ENCODE measurements at regions not wholly inside any gene's neighbourhood (a gene's known extent, or its start where the extent isn't known, plus 50 kb on each side); places are given as distances from the start of the nearest gene placed in this dataset.

DNA sequence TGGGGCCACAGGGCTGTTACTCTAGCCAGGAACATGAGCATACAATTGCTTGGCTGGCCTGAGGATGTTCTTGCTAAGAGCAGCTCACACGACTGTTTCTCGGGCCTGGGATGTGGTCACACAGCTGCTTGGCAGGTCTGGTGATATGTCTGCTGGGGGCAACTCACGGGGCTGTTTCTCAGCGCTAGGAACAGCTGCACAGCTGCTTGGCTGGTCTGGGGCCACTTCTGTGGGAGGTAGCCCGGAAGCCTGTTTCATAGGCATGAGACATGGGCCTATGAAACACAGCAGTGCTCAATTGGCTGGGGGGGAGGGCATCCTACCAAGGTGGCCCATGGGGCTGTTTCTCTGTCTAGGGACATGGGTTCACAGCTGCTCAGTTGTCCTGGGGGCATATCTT lies 73.4 kb upstream of the DDHD1 start:
- Histone ChIP-seq H3K9me2 (ENCODE audit: insufficient read depth) (no peaks in the 10 kb centered on the region), H3K36me3 (ENCODE audit: low read depth) (no peaks in the 10 kb centered on the region), H3K79me2 (ENCODE audit: low read depth) (no peaks in the 10 kb centered on the region), H3K27me3 (ENCODE audit: insufficient read depth, low read depth) (no peaks in the 10 kb centered on the region), H3K9me3 (ENCODE audit: insufficient read depth, low read depth) (no peaks in the 10 kb centered on the region), H3K4me1 (replicated peaks; ENCODE audit: insufficient read depth) (no peaks in the 10 kb centered on the region), H4K20me1 (ENCODE audit: insufficient read depth) (no peaks in the 10 kb centered on the region), H3F3A (ENCODE audit: insufficient read depth, low read depth) (no peaks in the 10 kb centered on the region), H2AFZ (no peak overlapping the region), H3K4me3 (no peak overlapping the region), H3K27ac (no peak overlapping the region), H3K4me2 (no peak overlapping the region)
- TF ChIP-seq, protein P1, sequence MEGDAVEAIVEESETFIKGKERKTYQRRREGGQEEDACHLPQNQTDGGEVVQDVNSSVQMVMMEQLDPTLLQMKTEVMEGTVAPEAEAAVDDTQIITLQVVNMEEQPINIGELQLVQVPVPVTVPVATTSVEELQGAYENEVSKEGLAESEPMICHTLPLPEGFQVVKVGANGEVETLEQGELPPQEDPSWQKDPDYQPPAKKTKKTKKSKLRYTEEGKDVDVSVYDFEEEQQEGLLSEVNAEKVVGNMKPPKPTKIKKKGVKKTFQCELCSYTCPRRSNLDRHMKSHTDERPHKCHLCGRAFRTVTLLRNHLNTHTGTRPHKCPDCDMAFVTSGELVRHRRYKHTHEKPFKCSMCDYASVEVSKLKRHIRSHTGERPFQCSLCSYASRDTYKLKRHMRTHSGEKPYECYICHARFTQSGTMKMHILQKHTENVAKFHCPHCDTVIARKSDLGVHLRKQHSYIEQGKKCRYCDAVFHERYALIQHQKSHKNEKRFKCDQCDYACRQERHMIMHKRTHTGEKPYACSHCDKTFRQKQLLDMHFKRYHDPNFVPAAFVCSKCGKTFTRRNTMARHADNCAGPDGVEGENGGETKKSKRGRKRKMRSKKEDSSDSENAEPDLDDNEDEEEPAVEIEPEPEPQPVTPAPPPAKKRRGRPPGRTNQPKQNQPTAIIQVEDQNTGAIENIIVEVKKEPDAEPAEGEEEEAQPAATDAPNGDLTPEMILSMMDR (conservative IDR thresholded peaks at IDR 0.05): no peak
- TF ChIP-seq EZH2 (IDR thresholded peaks at IDR 0.05; ENCODE audit: low read depth): no peak
- CTCF ChIA-PET: no interaction called here
- POLR2A ChIA-PET (ENCODE audit: unreplicated experiment): no interaction called here
- intact Hi-C loops (cut with micrococcal nuclease; ENCODE audit: unreplicated experiment): no loop called here
- DNase-seq: no peak
- no TSS peak for BruUV-seq (replicated peaks)

DNA sequence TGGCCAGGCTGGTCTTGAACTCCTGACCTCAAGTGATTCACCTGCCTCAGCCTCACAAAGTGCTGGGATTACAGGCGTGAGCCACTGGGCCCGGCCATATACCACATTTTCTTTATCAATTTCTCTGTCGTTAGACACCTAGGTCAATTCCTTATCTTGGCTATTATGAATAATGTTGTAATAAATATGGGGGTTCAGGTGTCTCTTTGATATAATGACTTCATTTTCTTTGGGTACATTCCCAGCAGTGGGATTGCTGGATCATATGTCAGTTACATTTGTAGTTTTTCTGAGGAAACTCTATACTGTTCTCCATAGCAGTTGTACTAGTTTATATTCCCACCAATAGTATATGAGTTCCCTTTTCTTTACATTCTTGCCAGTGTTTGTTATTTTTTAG lies 67.8 kb upstream of the DDHD1 start:
- TF ChIP-seq, protein P1 (conservative IDR thresholded peaks at IDR 0.05): no peak
- no peak for TF ChIP-seq EZH2 (IDR thresholded peaks at IDR 0.05; ENCODE audit: low read depth)
- no TSS peak for BruUV-seq (replicated peaks)
- DNase-seq: no peak

GRCh38 chr14:53218161-53218560 lies 65.0 kb upstream of the DDHD1 start:
- Histone ChIP-seq H3K79me2 (ENCODE audit: low read depth) (no peaks in the 10 kb centered on the region), H2AFZ (peak overlapping the region; percentile 83), H3K4me3 (peak overlapping the region; percentile 54), H3F3A (ENCODE audit: insufficient read depth, low read depth) (no peaks in the 10 kb centered on the region), H3K4me1 (replicated peaks; ENCODE audit: insufficient read depth) (no peaks in the 10 kb centered on the region), H3K27me3 (ENCODE audit: insufficient read depth, low read depth) (no peaks in the 10 kb centered on the region), H3K4me2 (peak overlapping the region; percentile 90), H3K27ac (no peak overlapping the region), H3K9me3 (ENCODE audit: insufficient read depth, low read depth) (no peaks in the 10 kb centered on the region), H4K20me1 (ENCODE audit: insufficient read depth) (no peaks in the 10 kb centered on the region), H3K9me2 (ENCODE audit: insufficient read depth) (no peaks in the 10 kb centered on the region), H3K36me3 (ENCODE audit: low read depth) (no peaks in the 10 kb centered on the region)
- ChIA-PET CTCF (interaction anchor here (0.6 to 0.9 kb wide), 5 partner anchors 78 to 1574 kb away, joined by 3 to 6 read pairs (median 3); no protein-coding TSS in a partner anchor), POLR2A (ENCODE audit: unreplicated experiment) (interaction anchor here (0.6 kb wide), 1 partner anchor 47 kb away, joined by 8 read pairs; no protein-coding TSS in a partner anchor)
- TF ChIP-seq, protein P1 (conservative IDR thresholded peaks at IDR 0.05): no peak
- no peak for TF ChIP-seq EZH2 (IDR thresholded peaks at IDR 0.05; ENCODE audit: low read depth)
- BruUV-seq (replicated peaks): no TSS peak
- intact Hi-C loops (cut with micrococcal nuclease; ENCODE audit: unreplicated experiment): no loop called here
- no peak for DNase-seq

More for the DNA sequence above, 67.8 kb upstream of the DDHD1 start:
- Histone ChIP-seq H3K79me2 (ENCODE audit: low read depth) (no peaks in the 10 kb centered on the region), H3K27me3 (ENCODE audit: insufficient read depth, low read depth) (no peaks in the 10 kb centered on the region), H3K36me3 (ENCODE audit: low read depth) (no peaks in the 10 kb centered on the region), H3K4me1 (replicated peaks; ENCODE audit: insufficient read depth) (no peaks in the 10 kb centered on the region), H3K9me2 (ENCODE audit: insufficient read depth) (no peaks in the 10 kb centered on the region), H3K4me3 (no peak overlapping the region), H2AFZ (no peak overlapping the region), H3K27ac (no peak overlapping the region), H3K4me2 (no peak overlapping the region), H4K20me1 (ENCODE audit: insufficient read depth) (no peaks in the 10 kb centered on the region), H3K9me3 (ENCODE audit: insufficient read depth, low read depth) (no peaks in the 10 kb centered on the region), H3F3A (ENCODE audit: insufficient read depth, low read depth) (no peaks in the 10 kb centered on the region)
- intact Hi-C loops (cut with micrococcal nuclease; ENCODE audit: unreplicated experiment): no loop called here
- CTCF ChIA-PET: no interaction called here
- POLR2A ChIA-PET (ENCODE audit: unreplicated experiment): no interaction called here
